ENCODE measurements at regions not wholly inside any gene's neighbourhood (a gene's known extent, or its start where the extent isn't known, plus 50 kb on each side); places are given as distances from the start of the nearest gene placed in this dataset.

- no peak for TF ChIP-seq CHD7 (IDR thresholded peaks at IDR 0.05; ENCODE audit: insufficient replicate concordance, low read length)
- no peak for TF ChIP-seq NANOG (IDR thresholded peaks at IDR 0.05; ENCODE audit: insufficient read depth, low read depth, low read length, poor library complexity, severe bottlenecking)
- no peak for TF ChIP-seq CREB1 (IDR thresholded peaks at IDR 0.05)
- TF ChIP-seq RNF2 (IDR thresholded peaks at IDR 0.05; ENCODE audit: borderline replicate concordance, low read depth, low read length, missing control alignments, poor library complexity, severe bottlenecking), result no peak
- TF ChIP-seq EGR1 (IDR thresholded peaks at IDR 0.05; ENCODE audit: borderline replicate concordance, low read depth, low read length), result no peak
Measured at GRCh38 chr5:8906303-8906967, 639.4 kb downstream of the SEMA5A start (continued).

All from H1 (cell line).